Fibroblast of mammary gland (primary cell): ENCODE measurements at regions not wholly inside any gene's neighbourhood (a gene's known extent, or its start where the extent isn't known, plus 50 kb on each side); places are given as distances from the start of the nearest gene placed in this dataset.

ENCODE experiments used
- DNase-seq: peaks from one replicate; pipeline ENCODE4 v3.0.0-alpha.2; 2010; ENCODE audit warnings: low read depth
- H3K4me3 ChIP-seq: 2 replicates; pipeline ENCODE4 v1.5.1; 2011; ENCODE audit warnings: low read depth, mild to moderate bottlenecking, low read length, moderate library complexity; ENCODE audit not compliant: control insufficient read depth
- TF ChIP-seq, protein P1 (sequence below): conservative IDR thresholded peaks from 2 replicates; pipeline ENCODE4 v1.5.1; 2011; ENCODE audit warnings: low read depth, low read length, inconsistent platforms; ENCODE audit not compliant: control insufficient read depth, insufficient read depth

DNA sequence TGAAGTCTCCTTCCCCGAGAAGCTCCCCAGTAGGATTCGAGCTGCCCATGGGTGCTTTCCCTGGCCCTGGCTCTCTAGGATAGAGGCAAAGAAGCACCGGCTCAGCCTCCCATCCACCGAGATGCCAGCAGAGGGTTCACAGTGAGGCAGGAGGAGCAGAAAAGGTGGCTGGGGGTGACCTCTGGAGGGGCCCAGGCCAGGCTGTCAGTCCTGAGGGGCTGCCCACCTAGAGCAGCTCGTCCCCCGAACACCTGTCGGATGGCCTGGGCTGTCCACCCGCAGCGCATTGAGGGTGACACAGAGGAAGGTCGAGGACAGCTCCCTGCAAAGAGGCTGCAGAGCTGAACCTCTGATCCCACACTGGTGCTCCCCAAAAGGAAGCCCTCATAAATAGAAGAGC is 167.2 kb upstream of the PPP2R2D start:
- H3K4me3 ChIP-seq = no peak overlapping the region
- DNase-seq = no peak
- TF ChIP-seq, protein P1, sequence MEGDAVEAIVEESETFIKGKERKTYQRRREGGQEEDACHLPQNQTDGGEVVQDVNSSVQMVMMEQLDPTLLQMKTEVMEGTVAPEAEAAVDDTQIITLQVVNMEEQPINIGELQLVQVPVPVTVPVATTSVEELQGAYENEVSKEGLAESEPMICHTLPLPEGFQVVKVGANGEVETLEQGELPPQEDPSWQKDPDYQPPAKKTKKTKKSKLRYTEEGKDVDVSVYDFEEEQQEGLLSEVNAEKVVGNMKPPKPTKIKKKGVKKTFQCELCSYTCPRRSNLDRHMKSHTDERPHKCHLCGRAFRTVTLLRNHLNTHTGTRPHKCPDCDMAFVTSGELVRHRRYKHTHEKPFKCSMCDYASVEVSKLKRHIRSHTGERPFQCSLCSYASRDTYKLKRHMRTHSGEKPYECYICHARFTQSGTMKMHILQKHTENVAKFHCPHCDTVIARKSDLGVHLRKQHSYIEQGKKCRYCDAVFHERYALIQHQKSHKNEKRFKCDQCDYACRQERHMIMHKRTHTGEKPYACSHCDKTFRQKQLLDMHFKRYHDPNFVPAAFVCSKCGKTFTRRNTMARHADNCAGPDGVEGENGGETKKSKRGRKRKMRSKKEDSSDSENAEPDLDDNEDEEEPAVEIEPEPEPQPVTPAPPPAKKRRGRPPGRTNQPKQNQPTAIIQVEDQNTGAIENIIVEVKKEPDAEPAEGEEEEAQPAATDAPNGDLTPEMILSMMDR = no peak

DNA sequence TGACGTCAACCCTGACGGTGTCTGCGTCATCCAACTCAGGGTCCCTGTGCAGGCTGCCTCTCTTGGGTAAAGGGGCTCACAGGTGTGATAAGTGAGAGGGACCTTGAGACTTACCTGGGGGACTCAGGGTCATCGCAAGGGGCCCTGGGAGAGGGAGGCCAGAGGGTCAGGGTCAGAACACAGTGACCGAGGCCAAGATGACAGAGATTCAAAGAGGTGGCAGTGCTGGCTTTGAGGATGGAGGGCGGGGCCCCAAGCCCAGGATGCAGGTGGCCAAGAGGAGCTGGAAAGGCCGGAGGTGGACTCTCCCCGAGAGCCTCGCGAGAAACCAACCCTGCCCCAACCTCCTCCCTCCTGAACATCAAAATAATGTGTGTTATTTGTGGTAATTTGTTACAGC is 165.2 kb upstream of the PPP2R2D start:
- DNase-seq = no peak

DNA sequence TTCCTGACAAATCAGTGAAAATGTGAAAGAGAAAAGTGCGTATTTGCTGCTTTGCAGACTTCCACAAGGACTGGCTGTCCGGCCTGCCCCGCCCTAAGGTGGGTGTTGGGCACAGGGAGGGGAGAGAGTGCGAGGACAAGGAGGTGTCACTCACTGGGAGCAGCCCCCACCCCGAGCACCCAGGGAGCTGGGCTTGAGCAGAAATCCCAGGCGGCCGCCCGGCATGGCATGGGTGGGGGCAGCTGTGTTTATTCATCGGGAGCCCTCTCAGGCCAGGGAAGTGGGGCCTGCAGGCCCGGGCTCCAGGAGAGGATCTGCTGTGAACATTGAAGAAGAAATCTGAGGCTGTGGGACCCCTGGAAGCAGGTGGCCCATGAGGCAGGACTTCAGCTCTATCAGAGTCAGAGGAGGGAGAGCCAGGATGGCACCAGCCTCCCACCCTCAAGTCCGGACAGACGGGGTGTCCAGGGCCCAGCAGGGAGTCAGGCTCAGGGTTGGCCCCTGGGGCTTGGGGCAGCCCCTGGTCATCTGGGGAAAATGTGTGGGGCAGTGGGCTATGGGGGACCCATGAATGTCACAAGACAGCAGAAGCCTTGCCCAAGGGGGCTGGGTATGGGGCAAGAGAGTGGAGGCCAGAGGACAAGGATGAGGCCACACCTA is 164.4 kb upstream of the PPP2R2D start:
- DNase-seq = no peak
- TF ChIP-seq, protein P1 = no peak
- H3K4me3 ChIP-seq = no peak overlapping the region

More for the DNA sequence above, 165.2 kb upstream of the PPP2R2D start:
- H3K4me3 ChIP-seq = no peak overlapping the region
- TF ChIP-seq, protein P1 = no peak

DNA sequence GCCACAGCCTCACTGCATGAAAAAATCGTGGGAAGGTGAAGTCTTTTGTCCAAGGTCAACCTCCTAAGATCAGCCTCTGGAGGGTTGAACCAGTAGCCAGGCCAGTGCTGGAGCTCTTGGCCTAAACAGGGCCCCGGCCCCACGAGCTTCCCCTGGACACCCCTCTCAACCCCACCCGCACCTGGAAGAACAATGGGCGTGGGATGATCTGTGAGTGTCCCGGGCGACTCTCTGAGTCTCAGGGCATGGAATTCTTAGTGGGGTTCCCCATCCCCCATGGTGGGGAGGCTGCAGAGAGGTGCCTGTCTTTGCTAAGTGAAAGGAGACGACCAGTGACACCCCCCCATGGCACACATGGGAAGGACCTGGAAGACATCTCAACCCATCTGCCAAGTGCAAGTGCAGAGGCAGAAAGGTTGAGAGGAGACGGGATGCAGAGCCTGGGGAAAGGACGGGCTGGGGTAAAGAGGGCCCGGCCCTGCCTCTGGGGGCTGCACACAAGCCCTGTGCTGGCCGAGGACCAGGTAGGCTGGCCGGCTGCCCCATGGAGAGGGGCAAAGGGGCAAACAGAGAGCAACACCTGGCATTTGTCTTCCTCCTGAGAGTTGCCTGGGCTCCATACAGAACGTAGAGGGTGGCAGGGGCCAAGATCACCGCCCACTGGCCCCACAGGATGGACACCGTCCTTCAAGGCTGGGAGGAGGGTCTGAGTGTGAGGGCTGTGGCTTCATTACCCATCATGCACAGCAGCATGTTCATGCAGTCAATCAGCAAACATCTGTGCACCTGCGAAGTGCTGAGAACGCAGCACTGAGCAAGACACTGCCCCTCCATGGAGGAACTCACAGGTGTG is 163.0 kb upstream of the PPP2R2D start:
- no peak overlapping the region for H3K4me3 ChIP-seq
- no peak for DNase-seq
- TF ChIP-seq, protein P1 = no peak

DNA sequence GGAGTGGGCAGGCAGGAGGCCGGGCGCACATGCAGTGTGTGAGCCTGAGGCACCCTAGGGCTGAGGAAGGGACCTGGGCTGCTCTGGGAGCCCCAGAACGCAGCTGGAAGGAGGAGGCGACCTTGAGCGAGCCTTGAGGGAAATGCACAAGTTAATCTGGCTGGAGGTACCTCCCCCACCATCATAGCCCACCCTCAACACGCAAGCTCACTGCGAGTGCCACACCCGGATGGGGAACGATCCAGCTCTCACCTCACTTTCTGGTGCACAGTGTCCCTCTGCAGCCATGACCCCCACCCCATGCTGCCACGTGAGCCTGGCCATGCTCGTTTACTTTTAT is 162.4 kb upstream of the PPP2R2D start:
- TF ChIP-seq, protein P1 = no peak
- DNase-seq = no peak
- no peak overlapping the region for H3K4me3 ChIP-seq

DNA sequence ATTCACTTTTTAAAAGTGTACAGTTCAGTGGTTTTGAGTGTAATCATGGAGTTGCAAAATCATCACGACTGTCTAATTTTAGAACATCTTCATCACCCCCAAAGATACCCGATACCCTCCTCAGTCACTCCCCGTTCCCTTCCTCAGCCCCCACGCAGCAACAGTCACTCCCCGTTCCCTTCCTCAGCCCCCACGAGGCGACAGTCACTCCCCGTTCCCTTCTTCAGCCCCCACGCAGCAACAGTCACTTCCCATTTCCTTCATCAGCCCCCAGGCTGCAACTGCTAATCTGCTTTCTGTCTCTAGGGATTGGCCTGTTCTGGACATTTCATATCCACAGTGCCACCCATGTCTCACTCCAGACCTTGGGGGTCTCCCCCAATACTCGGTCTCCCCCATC is 161.6 kb upstream of the PPP2R2D start:
- DNase-seq = no peak
- no peak overlapping the region for H3K4me3 ChIP-seq
- TF ChIP-seq, protein P1 = no peak
